Gastrocnemius medialis (tissue), 4 donors: ENCODE measurements at regions not wholly inside any gene's neighbourhood (a gene's known extent, or its start where the extent isn't known, plus 50 kb on each side); places are given as distances from the start of the nearest gene placed in this dataset.

Source experiments
- POLR2A ChIP-seq, 2 donors: fragments of 450-650 bp; IDR thresholded peaks; one replicate each; pipeline ENCODE4 v1.6.1; 2017; ENCODE audit warnings: antibody characterized with exemption in 2 of 2, mild to moderate bottlenecking in 2 of 2, moderate library complexity in 2 of 2
- TF ChIP-seq, protein P1 (sequence below), 5 experiments: fragments of 450-650 bp in 3 of 5; fragments of 200-600 bp in 2 of 5; sonication (generic) in 2 of 5; IDR thresholded peaks in 4 of 5; conservative IDR thresholded peaks in 1 of 5; 1 replicate in 4 of 5; 2 replicates in 1 of 5; pipeline ENCODE4 v1.5.1; 2016 to 2019; ENCODE audit warnings: antibody characterized with exemption in 5 of 5, mild to moderate bottlenecking in 3 of 5, moderate library complexity in 3 of 5

DNA sequence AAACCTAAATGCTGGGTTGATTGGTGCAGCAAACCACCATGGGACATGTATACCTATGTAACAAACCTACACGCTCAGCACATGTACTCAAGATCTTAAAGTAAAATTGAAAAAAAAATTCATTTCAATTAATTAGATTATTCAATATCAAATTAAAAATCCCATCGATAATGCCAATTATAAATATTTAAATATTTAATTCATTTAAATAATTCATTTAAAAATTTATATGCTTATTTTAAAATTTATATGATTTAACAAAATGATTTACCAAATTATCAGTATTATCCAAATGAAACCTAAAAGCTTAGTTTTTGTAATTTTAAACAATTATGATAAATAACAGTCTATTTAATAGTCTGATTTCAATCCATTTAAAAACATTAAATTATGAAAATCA is 560.4 kb downstream of the NUP35 start:
- TF ChIP-seq, protein P1, sequence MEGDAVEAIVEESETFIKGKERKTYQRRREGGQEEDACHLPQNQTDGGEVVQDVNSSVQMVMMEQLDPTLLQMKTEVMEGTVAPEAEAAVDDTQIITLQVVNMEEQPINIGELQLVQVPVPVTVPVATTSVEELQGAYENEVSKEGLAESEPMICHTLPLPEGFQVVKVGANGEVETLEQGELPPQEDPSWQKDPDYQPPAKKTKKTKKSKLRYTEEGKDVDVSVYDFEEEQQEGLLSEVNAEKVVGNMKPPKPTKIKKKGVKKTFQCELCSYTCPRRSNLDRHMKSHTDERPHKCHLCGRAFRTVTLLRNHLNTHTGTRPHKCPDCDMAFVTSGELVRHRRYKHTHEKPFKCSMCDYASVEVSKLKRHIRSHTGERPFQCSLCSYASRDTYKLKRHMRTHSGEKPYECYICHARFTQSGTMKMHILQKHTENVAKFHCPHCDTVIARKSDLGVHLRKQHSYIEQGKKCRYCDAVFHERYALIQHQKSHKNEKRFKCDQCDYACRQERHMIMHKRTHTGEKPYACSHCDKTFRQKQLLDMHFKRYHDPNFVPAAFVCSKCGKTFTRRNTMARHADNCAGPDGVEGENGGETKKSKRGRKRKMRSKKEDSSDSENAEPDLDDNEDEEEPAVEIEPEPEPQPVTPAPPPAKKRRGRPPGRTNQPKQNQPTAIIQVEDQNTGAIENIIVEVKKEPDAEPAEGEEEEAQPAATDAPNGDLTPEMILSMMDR (IDR thresholded peaks at IDR 0.05 in 4 of 5, conservative IDR thresholded peaks at IDR 0.05 in 1 of 5): no peak
- no peak for TF ChIP-seq POLR2A (IDR thresholded peaks at IDR 0.05)
